CD4-positive, alpha-beta T cell treated with Interleukin-1 beta for 1 hour (primary cell): ENCODE measurements at regions not wholly inside any gene's neighbourhood (a gene's known extent, or its start where the extent isn't known, plus 50 kb on each side); places are given as distances from the start of the nearest gene placed in this dataset.
"Not testable (repeated sequence)": the region's sequence is repeated elsewhere in the genome, so short reads cannot be mapped to it uniquely, and the experiment has no call there.

Source experiments
- DNase-seq, 2 donors: peaks; one replicate each; pipeline ENCODE4 v3.0.0-alpha.2; 2020 to 2022

DNA sequence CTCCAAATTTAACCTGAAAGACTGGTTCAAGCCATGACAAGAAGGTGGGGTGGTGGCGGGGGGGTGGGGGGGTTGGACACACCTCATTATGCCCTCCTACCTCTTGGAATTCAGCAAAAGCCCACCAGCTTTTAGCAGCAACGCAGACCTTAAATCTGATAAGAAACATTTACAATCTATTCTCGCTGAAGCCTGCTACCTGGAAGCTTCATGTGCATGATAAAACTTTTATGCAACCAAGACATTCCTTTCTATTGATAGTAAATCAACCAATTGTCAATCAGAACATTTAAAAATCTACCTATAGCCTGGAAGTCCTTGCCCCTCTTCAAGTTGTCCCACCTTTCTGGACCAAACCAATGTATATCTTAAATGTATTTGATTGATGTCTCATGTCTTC, 113.6 kb upstream of the FAM98A start:
- DNase-seq, result no peak

DNA sequence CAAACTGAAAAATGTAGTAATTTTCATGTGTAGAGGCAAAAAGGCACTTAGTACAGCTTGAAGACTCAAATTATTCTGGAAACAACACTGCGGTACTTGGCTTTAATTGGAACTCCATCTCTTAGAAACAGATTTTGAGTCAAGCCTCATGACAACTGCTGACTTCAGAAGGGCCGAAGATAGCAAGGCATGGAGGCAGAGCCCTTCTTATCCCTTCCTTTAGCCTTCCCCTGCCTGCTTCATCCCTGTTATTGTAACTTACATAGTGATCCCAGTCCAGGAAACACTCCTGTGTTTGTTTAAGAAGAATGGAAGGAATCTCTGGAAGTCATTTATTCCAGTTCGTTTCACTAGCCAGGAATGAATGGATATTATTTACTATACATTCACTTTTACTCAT, 110.9 kb upstream of the FAM98A start:
- no peak for DNase-seq

DNA sequence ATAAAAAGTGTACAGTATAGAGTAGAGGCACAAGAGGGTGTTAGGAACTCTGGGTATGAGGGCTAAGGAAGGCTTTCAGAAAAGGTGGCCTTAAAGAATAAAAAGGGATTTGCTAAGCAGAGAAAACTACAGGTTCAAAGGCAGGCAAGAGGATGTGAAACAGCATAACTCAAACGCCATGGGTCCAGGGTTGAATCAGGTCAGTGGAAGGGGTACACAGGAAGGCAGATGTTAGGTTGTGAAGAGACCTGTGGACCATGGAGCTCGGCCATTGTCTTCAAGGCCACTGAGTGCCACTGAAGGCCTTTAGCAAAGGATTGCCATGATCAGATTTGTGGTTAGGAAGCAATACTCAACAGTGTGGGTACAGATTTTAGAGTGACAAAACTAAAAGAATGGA, 108.2 kb upstream of the FAM98A start:
- no peak for DNase-seq

DNA sequence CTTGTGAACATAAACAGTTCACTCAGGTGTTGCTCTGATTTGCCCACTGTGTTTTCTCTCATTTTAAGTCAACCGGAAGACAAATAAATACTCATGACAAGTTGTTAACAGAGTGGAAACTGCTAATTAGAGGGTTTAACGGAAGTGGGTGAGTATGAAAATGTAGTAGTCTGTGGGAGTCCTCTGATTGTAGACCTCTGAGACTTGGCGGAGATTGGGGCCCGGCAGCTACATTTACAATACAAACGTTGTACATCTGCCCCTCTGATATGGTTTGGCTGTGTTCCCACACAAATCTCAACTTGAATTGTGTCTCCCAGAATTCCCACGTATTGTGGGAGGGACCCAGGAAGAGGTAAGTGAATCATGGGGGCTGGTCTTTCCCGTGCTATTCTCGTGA, 107.3 kb upstream of the FAM98A start:
- DNase-seq, result no peak

DNA sequence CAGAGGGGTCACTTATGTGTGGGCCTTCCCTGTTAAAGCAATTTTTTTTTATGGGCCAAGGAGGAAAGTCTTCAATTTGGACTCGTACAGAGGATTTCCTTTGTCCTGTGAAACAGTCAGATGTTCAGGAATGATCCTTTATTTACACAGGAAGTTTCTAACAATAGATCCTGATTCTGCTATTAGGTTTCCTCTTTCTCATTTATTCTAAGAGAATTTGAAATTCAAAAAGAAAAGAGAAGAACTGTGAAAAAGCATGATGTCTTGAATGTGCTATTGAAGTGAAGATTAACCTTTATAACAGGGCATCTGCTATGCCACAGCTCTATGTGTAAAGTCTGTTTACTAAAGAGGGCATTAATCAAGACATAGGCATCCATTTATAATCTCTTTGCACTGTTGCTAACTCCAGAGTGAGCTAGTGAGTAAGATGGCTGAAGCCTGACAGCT, 105.3 kb upstream of the FAM98A start:
- no peak for DNase-seq

DNA sequence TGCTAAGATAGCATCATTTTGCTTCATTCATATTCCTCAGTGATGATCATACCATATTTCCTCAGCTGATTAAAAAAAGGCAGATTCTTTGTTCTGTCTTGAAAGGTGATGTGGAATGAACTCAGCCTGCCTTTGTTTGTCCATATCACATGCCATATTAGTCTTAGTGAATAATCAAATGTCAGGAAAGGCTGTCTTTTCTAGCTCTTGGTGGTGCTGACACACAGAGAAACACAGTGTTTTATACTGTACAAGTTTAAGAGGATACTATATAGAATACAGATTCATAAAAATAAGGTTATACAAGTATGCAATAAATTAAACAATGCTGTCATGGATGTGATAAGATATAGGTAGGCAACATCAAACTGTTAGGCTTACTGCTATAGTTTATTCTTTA, 97.1 kb upstream of the FAM98A start:
- DNase-seq, result no peak

DNA sequence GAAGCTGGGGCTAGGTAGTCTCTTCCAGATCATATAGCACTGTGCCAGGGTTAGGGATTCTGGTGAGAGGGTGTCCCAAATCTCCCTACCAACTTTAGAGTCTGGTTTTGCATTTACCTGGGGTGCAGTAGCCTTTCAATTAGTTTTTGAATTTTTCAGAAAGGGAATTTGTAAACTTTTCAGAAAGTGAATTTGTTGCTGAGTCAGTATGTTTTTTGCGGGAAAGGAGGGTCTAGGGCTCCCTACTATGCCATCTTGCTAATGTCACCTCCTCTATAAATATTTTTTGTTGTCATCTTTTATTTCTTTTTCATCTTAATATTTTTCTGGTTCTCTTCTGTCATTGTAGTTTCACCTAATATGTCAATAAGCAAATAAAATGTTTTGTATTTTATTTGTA, 95.8 kb upstream of the FAM98A start:
- DNase-seq, result no peak

DNA sequence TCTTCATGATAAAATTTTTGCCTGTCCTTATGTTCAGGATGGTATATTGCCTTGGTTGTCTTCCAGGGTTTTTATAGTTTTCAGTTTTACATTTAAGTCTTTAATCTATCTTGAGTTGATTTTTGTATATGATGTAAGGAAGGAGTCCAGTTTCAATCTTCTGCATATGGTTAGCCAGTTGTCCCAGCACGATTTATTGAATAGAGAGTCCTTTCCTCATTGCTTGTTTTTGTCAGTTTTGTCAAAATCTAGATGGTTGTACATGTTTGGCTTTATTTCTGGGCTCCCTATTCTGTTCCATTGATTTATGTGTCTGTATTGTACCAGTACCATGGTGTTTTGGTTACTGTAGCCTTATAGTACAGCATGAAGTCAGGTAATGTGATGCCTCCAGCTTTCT, 91.6 kb upstream of the FAM98A start:
- not testable (repeated sequence) for DNase-seq

DNA sequence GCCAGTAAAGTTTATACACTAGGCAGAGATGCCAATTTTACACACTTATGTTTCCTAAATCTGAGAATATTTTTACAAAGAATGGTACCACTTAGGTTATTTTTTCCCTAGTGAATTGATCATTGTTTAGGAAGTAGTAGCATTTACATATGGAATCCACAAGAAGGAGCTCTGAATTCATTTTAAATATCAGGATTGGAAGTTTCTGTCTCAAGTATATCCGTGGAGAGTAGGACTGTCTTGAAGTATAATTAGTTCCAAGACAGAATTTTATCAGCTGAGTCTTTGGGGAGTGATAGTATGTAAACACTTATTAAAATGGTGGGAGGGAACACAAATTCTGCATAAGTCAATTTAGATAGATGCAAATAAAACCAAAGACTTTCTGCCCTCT, 82.3 kb upstream of the FAM98A start:
- no peak for DNase-seq

DNA sequence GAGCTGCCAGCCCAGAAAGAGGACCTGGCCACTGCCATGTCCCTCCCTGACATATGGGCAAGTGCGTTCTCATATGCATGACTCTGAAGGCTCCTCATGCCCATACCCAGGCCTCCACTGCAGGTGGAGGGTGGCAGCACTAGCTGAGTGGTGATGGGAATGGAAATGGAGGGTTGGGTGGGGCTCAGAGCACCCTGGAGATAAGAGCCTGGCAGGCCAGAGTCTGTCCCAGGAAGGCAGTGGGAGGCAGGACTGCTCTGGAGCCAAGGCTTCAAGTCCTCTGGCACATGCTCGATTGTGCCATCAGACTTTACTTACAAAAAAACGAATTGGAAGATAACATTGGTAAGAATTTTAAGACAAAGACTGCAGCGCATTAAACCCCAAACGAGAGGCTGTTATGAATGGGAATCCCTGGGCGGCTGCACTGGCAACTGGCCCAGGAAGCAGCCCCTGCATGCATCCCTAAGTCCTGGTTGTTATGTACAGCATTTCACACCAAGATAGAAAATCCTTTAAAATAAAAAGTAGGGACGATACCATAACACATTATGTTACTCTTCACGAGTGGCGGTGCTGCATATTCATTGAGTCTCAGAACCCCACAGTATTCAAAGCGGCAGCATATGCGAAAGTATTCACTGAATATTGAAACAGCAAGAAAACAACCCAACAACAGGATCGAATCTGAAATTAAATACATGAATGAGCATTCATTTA, 81.7 kb upstream of the FAM98A start:
- no peak for DNase-seq

DNA sequence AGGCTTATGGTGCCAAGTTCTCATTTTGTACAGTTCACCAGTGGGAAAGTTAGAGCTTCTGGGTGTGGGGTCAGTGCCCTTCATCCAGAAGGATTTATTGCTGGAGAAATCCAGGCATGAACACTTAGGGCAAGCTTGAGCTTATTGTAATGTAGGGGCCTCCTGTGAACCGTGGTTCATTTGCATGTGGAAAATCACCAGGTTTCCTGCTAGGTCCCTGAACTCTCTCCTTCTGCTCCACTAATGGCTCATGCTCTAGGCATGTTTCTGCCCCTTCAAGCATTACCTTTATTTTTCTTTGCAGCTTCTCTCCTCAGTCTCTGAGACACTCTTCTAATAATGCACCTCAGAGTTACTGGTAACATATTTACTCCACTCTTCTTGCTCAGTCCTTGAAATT, 79.3 kb upstream of the FAM98A start:
- DNase-seq, result no peak

DNA sequence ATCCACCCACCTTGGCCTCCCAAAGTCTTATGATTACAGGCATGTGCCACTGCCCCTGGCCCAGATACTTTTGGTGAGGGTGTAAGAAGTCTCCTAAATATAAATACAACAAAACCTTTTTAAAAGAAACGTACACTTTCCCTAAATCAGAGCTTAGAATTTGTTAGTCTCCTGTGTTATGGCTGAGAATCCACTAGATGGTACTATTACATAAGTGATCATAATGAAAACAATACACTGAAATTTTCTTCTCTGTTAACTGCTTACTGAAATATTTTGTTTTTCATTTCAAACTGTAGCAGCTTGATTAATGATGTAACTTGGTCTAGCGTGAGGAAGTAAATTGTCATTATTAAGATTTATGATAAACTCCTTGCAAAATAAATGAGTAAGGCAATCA, 74.8 kb upstream of the FAM98A start:
- no peak for DNase-seq

DNA sequence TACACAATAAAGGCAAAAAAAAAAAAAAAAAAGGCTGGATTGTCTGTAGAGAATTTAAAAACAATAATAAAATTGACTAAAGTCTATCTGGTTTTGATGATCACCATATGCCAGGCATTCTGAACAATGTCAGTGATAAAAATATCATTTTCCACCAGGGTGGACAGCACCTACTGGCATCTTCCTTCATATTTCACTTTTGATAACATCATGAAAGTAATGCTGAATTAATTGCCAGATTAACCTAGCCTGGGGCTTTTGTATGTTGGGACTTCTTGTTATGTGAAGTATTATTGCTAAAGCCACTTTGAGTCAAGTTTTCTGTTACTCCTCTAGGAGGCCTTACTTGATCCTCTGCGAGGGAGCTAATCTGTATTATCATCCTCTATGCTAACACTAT, 73.8 kb upstream of the FAM98A start:
- no peak for DNase-seq

DNA sequence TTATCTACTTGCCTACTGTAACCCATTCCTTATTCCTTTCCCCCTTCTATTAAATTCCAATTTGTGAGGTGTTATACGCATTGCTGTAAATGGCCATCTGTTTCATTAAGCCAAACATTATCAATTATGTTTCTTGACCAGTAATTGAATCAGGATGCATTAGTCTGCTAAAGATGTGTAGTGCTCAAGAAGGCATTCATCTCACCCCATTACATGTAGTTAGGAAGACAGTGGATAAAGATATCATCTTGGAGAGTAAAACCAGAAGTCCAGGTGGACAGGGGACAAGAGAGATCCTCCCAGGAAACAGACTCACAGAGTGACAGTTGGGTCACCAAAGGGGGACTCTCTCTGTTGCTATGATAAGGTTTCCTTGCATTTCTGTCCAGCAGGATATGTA, 73.3 kb upstream of the FAM98A start:
- no peak for DNase-seq

DNA sequence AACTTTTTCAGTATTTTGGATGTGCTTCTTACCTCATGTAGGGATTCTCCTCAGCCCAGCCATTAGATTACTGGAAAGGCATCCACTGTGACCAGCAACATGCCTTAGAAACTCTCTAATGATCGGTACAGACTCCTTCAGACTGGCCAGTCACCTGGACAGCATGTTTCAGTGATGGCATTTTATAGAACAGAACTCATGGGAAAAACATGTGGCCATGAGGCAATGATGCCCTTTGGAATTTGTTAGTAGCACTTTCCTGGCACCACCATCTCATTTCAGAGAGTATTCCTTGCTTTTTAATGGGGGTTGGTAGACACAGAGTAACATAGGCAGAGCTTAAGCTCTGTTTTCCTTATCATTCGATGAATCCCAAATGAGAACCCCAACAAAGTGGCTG, 72.1 kb upstream of the FAM98A start:
- no peak for DNase-seq

DNA sequence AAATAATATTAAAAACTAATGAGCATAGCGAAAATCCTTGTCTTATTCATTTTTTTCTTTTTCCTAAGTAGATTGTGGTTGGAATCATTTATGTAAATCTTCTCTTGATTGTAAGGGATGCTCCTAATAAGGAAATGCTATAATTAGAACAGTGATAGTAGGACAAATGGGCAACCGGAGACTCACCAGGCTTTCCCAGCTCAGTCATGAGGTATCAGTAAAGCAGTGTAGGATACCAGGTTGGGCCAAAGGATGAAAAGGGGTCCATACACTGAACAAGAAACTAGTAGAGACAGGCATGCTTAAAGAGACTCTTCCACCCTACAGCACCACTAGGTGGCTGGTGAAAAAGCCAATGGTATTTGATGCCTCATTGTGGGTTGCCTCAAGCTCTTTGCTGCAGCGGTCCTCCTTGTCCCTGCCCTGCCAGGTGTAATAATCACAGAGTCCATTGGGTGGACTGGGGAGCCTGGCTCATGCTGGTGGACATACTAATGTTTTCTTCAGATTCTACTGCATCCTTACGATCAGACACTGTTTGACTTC, 71.4 kb upstream of the FAM98A start:
- no peak for DNase-seq

DNA sequence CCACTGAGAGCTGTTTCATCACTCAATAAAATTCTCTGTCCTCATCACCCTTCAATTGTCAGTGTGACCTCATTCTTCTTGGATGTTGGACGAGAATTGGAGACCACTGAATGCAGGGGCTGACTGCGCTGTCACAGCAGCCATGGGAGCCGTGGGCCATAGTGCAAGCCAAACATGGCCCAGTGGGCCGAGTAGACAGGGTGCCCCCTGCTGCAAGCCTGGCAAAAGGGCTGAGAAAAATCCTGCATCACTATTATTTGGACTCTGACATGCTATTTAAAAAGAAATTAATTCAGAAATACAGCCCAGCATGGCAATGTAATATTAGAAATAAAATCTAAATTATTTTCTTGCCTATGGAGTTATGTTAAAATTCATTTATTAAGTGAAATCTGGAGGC, 67.8 kb upstream of the FAM98A start:
- DNase-seq, result no peak

DNA sequence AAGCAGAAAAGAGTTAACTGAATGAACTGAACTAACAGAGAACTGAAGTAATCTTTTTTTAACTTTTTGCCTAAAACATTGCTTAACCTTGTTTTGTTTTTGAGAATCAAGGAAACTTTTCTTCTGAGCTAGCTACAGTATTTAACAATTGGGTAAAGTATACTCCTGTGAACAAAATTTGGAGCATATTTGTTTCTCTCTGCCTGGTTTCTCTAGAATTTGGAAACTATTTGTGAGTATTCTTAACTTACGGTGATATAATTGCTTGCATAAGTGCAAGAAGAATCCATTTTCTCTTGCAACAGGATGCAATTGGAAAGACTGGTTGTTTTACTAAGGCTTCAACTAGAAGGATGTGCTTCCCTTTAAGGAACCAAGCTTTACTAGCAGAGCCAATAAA, 65.9 kb upstream of the FAM98A start:
- no peak for DNase-seq

DNA sequence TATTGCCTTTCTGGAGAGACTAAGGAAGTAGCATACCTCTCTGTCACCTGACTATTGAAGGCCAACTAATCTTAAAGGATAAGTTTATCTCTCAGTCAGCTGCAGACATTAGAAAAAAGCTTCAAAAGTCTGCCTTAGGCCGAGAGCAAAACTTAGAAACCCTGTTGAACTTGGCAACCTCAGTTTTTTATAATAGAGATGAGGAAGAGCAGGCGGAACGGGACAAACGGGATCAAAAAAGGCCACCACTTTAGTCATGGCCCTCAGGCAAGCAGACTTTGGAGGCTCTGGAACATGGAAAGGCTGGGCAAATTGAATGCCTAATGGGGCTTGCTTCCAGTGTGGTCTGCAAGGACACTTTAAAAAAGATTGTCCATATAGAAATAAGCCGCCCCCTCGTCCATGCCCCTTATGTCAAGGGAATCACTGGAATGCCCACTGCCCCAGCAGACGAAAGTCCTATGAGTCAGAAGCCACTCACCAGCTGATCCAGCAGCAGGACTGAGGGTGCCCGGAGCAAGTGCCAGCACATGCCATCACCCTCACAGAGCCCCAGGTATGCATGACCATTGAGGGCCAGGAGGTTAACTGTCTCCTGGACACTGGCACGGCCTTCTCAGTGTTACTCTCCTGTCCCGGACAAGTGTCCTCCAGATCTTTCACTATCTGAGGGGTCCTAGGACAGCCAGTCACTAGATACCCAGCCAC, 61.5 kb upstream of the FAM98A start:
- DNase-seq, result no peak

DNA sequence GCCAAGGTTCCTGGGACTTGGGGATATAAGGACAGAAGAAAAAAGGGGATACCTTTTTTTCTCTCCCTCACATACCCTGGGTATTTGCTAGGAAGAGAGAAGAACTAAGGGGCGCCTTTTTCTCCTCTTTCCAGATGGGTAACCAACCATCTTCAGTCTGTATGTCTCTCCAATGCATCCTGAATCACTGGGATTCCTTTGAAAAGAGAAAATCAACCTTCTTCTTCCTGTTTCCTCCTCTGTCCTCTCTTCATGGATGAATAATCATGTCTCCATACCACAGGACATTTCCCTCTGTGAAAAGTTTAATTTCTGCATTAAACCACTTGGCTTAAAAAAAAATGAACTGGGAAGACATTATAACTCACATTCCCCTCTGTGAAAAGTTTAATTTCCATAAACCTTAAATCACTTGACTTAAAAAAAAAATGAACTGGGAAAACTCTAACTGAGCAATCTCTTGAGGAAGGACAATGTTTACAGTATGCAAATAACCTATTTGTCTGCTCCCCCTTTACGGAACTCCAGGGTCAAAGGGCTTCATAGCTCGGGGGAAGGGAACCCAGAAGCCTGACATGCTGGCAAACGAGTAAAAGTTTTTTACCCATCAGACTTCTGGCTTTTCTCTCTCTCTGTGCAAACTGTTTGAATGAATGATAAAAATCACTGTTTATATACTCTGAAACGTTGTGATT, 56.7 kb upstream of the FAM98A start:
- DNase-seq, result no peak

DNA sequence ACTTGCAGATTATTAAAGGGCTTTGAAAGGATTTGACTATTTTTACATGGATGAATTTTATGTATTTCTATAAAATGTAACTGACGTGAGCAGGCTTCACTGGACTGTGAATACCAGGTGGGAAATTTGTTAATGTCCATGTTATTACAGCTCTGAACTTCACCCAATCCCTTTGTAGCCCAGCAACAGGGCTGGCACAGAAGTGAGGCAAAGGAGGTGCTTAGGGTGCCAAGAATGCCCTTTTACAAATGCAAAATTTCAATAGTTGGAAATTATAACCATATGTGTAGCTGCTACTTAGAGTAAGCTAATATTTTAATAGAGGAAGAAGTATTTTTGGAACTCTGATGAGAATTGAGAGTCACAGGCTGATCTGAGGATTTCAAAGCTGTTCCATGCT, 53.7 kb upstream of the FAM98A start:
- DNase-seq, result no peak

DNA sequence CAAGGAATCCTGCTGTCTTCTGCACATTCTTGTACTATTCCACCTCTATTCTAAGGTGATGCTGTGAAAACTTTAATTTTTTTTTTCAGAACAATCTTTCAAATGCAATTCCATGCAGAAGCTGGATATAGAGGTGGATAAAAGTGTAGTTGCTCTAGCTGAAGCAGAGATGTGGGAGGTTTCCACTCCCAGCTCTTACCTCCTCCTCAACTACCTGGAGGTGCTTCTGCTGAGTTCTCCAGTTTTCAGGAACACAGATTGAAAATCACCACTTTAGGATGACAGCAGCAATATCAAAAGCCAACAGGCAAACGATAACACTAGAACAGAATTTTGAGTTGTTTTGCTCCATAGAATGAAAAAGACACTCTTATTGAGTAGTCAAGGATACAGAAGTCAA, 51.1 kb upstream of the FAM98A start:
- DNase-seq, result no peak
